ENCODE measurements at regions not wholly inside any gene's neighbourhood (a gene's known extent, or its start where the extent isn't known, plus 50 kb on each side); places are given as distances from the start of the nearest gene placed in this dataset.

GRCh38 chr7:125122173-125122572 lies 192.5 kb upstream of the POT1 start:
- intact Hi-C loops (cut with DNase I) = no loop called here
- no peak overlapping the region for H3K4me3 ChIP-seq (replicated peaks in 1 of 3)
- H3K9me3 ChIP-seq = no peaks in the 10 kb centered on the region
- no peaks in the 10 kb centered on the region for H3K27me3 ChIP-seq
- no peak overlapping the region for H3K27ac ChIP-seq
- H3K36me3 ChIP-seq = no peaks in the 10 kb centered on the region
- TF ChIP-seq CTCF (IDR thresholded peaks at IDR 0.05) = no peak
- no peaks in the 10 kb centered on the region for H3K4me1 ChIP-seq
- no peak for DNase-seq
- 62% methylated on average over 2 of the region's 2 CpGs for WGBS, 2 donors

- H3K4me1 ChIP-seq = no peaks in the 10 kb centered on the region
- H3K36me3 ChIP-seq = no peaks in the 10 kb centered on the region
- no peaks in the 10 kb centered on the region for H3K9me3 ChIP-seq
- TF ChIP-seq CTCF (IDR thresholded peaks at IDR 0.05) = no peak
- H3K4me3 ChIP-seq (replicated peaks in 1 of 3) = no peak overlapping the region
- 49 to 51% methylated on average over 4 of the region's 4 CpGs for WGBS, 2 donors
- intact Hi-C loops (cut with DNase I) = no loop called here
- no peak for DNase-seq
- no peak overlapping the region for H3K27ac ChIP-seq
- H3K27me3 ChIP-seq = no peaks in the 10 kb centered on the region
Observed at GRCh38 chr7:125119559-125120115, 190.0 kb upstream of the POT1 start.

- Histone ChIP-seq H3K27ac (no peak overlapping the region), H3K9me3 (no peaks in the 10 kb centered on the region), H3K27me3 (no peaks in the 10 kb centered on the region), H3K4me1 (no peaks in the 10 kb centered on the region), H3K36me3 (no peaks in the 10 kb centered on the region), H3K4me3 (replicated peaks in 1 of 3) (no peak overlapping the region)
- no peak for DNase-seq
- TF ChIP-seq CTCF (IDR thresholded peaks at IDR 0.05) = no peak
- no peak for TF ChIP-seq POLR2A (IDR thresholded peaks at IDR 0.05)
- WGBS, 2 donors = 83 to 86% methylated on average over 1 of the region's 1 CpG
- intact Hi-C loops (cut with DNase I) = no loop called here
Observed at GRCh38 chr7:125118444-125118843, 188.8 kb upstream of the POT1 start.

- 83 to 88% methylated on average over 2 of the region's 2 CpGs for WGBS, 2 donors
- H3K27me3 ChIP-seq = no peaks in the 10 kb centered on the region
- H3K36me3 ChIP-seq = no peaks in the 10 kb centered on the region
- no peak overlapping the region for H3K4me3 ChIP-seq (replicated peaks in 1 of 3)
- intact Hi-C loops (cut with DNase I) = no loop called here
- no peaks in the 10 kb centered on the region for H3K4me1 ChIP-seq
- TF ChIP-seq CTCF (IDR thresholded peaks at IDR 0.05) = no peak
- TF ChIP-seq POLR2A (IDR thresholded peaks at IDR 0.05) = no peak
- H3K27ac ChIP-seq = no peak overlapping the region
- DNase-seq = no peak
- no peaks in the 10 kb centered on the region for H3K9me3 ChIP-seq
Observed at GRCh38 chr7:125112850-125113249, 183.2 kb upstream of the POT1 start.

- TF ChIP-seq CTCF (IDR thresholded peaks at IDR 0.05) = no peak
- no peak for TF ChIP-seq POLR2A (IDR thresholded peaks at IDR 0.05)
- H3K36me3 ChIP-seq = no peaks in the 10 kb centered on the region
- no peak for DNase-seq
- no peak overlapping the region for H3K4me3 ChIP-seq (replicated peaks in 1 of 3)
- intact Hi-C loops (cut with DNase I) = no loop called here
- 82 to 88% methylated on average over 2 of the region's 2 CpGs for WGBS, 2 donors
- no peaks in the 10 kb centered on the region for H3K27me3 ChIP-seq
- H3K9me3 ChIP-seq = no peaks in the 10 kb centered on the region
- no peaks in the 10 kb centered on the region for H3K4me1 ChIP-seq
- no peak overlapping the region for H3K27ac ChIP-seq
Observed at GRCh38 chr7:125099519-125099918, 169.9 kb upstream of the POT1 start.

All from thyroid gland (tissue), 4 donors.